Stimulated activated CD8-positive, alpha-beta memory T cell treated with anti-CD3 and anti-CD28 coated beads, Interleukin-4, amount 100 ng/mL, for 24 hours (primary cell): ENCODE measurements at regions not wholly inside any gene's neighbourhood (a gene's known extent, or its start where the extent isn't known, plus 50 kb on each side); places are given as distances from the start of the nearest gene placed in this dataset.

Source experiments
- DNase-seq: peaks from one replicate; pipeline ENCODE4 v3.0.0-alpha.2; 2020; ENCODE audit warnings: low read depth

- DNase-seq: no peak
Observed at GRCh38 chr13:88086577-88086976, 415.4 kb downstream of the SLITRK5 start.

GRCh38 chr13:88097541-88097940 lies 426.4 kb downstream of the SLITRK5 start:
- DNase-seq: no peak

- DNase-seq: no peak
Observed at GRCh38 chr13:88103824-88104223, 432.7 kb downstream of the SLITRK5 start.

- no peak for DNase-seq
Observed at GRCh38 chr13:88104576-88104975, 433.4 kb downstream of the SLITRK5 start.

GRCh38 chr13:88107570-88107969 lies 436.4 kb downstream of the SLITRK5 start:
- DNase-seq: no peak

GRCh38 chr13:88112526-88112925 lies 441.4 kb downstream of the SLITRK5 start:
- no peak for DNase-seq

- DNase-seq: no peak
Observed at GRCh38 chr13:88115976-88116375, 444.8 kb downstream of the SLITRK5 start.

GRCh38 chr13:88118952-88119351 lies 447.8 kb downstream of the SLITRK5 start:
- no peak for DNase-seq

GRCh38 chr13:88124142-88124541 lies 453.0 kb downstream of the SLITRK5 start:
- no peak for DNase-seq

GRCh38 chr13:88125055-88125454 lies 453.9 kb downstream of the SLITRK5 start:
- no peak for DNase-seq

- no peak for DNase-seq
Observed at GRCh38 chr13:88136098-88136790, 465.1 kb downstream of the SLITRK5 start.

- no peak for DNase-seq
Observed at GRCh38 chr13:88142653-88143052, 471.5 kb downstream of the SLITRK5 start.

- no peak for DNase-seq
Observed at GRCh38 chr13:88144580-88144979, 473.4 kb downstream of the SLITRK5 start.

- DNase-seq: no peak
Observed at GRCh38 chr13:88153353-88153752, 482.2 kb downstream of the SLITRK5 start.

- DNase-seq: no peak
Observed at GRCh38 chr13:88154001-88154400, 482.8 kb downstream of the SLITRK5 start.

GRCh38 chr13:88162076-88162702 lies 491.0 kb downstream of the SLITRK5 start:
- no peak for DNase-seq

GRCh38 chr13:88176231-88176630 lies 505.1 kb downstream of the SLITRK5 start:
- DNase-seq: no peak

- DNase-seq: no peak
Observed at GRCh38 chr13:88183440-88183839, 512.3 kb downstream of the SLITRK5 start.

GRCh38 chr13:88188986-88189385 lies 517.8 kb downstream of the SLITRK5 start:
- DNase-seq: no peak

GRCh38 chr13:88189728-88190127 lies 518.6 kb downstream of the SLITRK5 start:
- no peak for DNase-seq

- no peak for DNase-seq
Observed at GRCh38 chr13:88196106-88196505, 524.9 kb downstream of the SLITRK5 start.

GRCh38 chr13:88217372-88217771 lies 546.2 kb downstream of the SLITRK5 start:
- DNase-seq: no peak

GRCh38 chr13:88217883-88218282 lies 546.7 kb downstream of the SLITRK5 start:
- DNase-seq: no peak

GRCh38 chr13:88223958-88224357 lies 552.8 kb downstream of the SLITRK5 start:
- DNase-seq: no peak
